ENCODE measurements at regions not wholly inside any gene's neighbourhood (a gene's known extent, or its start where the extent isn't known, plus 50 kb on each side); places are given as distances from the start of the nearest gene placed in this dataset.
"Not testable (repeated sequence)": the region's sequence is repeated elsewhere in the genome, so short reads cannot be mapped to it uniquely, and the experiment has no call there.

DNA sequence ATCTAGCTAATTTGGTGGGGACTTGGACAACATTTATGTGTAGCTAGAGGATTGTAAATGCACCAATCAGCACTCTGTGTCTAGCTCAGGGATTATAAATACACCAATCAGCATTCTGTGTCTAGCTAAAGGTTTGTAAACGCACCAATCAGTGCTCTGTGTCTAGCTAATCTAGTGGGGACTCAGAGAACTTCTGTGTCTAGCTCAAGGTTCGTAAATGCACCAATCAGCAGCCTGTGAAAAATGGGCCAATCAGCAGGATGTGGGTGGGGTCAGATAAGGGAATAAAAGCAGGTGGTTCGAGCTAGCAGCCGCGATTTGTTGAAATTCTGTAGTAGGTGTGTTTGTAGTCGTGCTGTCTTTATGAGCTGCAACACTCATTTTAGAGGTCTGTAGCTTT lies 154.8 kb upstream of the RREB1 start:
- H3K36me3 ChIP-seq (ENCODE audit: insufficient read depth); H3F3A ChIP-seq (replicated peaks; ENCODE audit: low read depth); H3K4me3 ChIP-seq; H3K27ac Mint-ChIP-seq; H3K9me2 ChIP-seq (ENCODE audit: insufficient read depth); H3K4me3 Mint-ChIP-seq; H3K4me2 ChIP-seq; H3K27me3 Mint-ChIP-seq (ENCODE audit: insufficient read depth, low read depth, poor library complexity); H3K27ac ChIP-seq (ENCODE audit: low read depth); H3K79me2 ChIP-seq (replicated peaks; ENCODE audit: insufficient read depth); H3K27me3 ChIP-seq (ENCODE audit: insufficient read depth); DNase-seq (ENCODE audit: low spot score); H3K4me1 Mint-ChIP-seq; H4K20me1 ChIP-seq (replicated peaks; ENCODE audit: insufficient read depth); H2AFZ ChIP-seq; ATAC-seq; H3K4me1 ChIP-seq (ENCODE audit: insufficient read depth): not testable (repeated sequence)
- H3K9me3 Mint-ChIP-seq: peaks cover 20% of the 10 kb centered on the region
- H3K36me3 Mint-ChIP-seq (ENCODE audit: low read depth): peaks cover 14% of the 10 kb centered on the region; the same call in 2 of the 3 replicates

- no peak overlapping the region for H3K4me3 ChIP-seq
- Mint-ChIP-seq H3K9me3 (peaks cover 5% of the 10 kb centered on the region; the same call in 2 of the 3 replicates), H3K27me3 (ENCODE audit: insufficient read depth, low read depth, poor library complexity) (peaks cover 4% of the 10 kb centered on the region), H3K27ac (no peak overlapping the region), H3K4me3 (no peak overlapping the region), H3K36me3 (ENCODE audit: low read depth) (no peaks in the 10 kb centered on the region), H3K4me1 (no peaks in the 10 kb centered on the region)
- H4K20me1 ChIP-seq (replicated peaks; ENCODE audit: insufficient read depth): no peaks in the 10 kb centered on the region
- no peaks in the 10 kb centered on the region for H3K36me3 ChIP-seq (ENCODE audit: insufficient read depth)
- H3K27me3 ChIP-seq (ENCODE audit: insufficient read depth): no peaks in the 10 kb centered on the region
- H2AFZ ChIP-seq: no peak overlapping the region
- H3K79me2 ChIP-seq (replicated peaks; ENCODE audit: insufficient read depth): no peaks in the 10 kb centered on the region
- H3K9me2 ChIP-seq (ENCODE audit: insufficient read depth): no peaks in the 10 kb centered on the region
- H3F3A ChIP-seq (replicated peaks; ENCODE audit: low read depth): no peaks in the 10 kb centered on the region
- TF ChIP-seq ZNF114 (CRISPR knock-in tag; IDR thresholded peaks at IDR 0.05): no peak
- H3K4me2 ChIP-seq: no peak overlapping the region
- H3K4me1 ChIP-seq (ENCODE audit: insufficient read depth): no peaks in the 10 kb centered on the region
- DNase-seq (ENCODE audit: low spot score): no peak
- ATAC-seq: no peak
- H3K27ac ChIP-seq (ENCODE audit: low read depth): no peak overlapping the region
Observed at GRCh38 chr6:6960571-6961251, 147.1 kb upstream of the RREB1 start.

- H3K9me2 ChIP-seq (ENCODE audit: insufficient read depth): no peaks in the 10 kb centered on the region
- no peak overlapping the region for H3K4me3 Mint-ChIP-seq
- no peaks in the 10 kb centered on the region for H4K20me1 ChIP-seq (replicated peaks; ENCODE audit: insufficient read depth)
- no peak overlapping the region for H2AFZ ChIP-seq
- no peak overlapping the region for H3K27ac ChIP-seq (ENCODE audit: low read depth)
- no peak overlapping the region for H3K4me3 ChIP-seq
- H3K4me2 ChIP-seq: no peak overlapping the region
- H3K4me1 ChIP-seq (ENCODE audit: insufficient read depth): no peaks in the 10 kb centered on the region
- H3F3A ChIP-seq (replicated peaks; ENCODE audit: low read depth): no peaks in the 10 kb centered on the region
- no peak for ATAC-seq
- no peaks in the 10 kb centered on the region for H3K4me1 Mint-ChIP-seq
- no peak for DNase-seq (ENCODE audit: low spot score)
- H3K27me3 ChIP-seq (ENCODE audit: insufficient read depth): no peaks in the 10 kb centered on the region
- no peaks in the 10 kb centered on the region for H3K36me3 Mint-ChIP-seq (ENCODE audit: low read depth)
- no peaks in the 10 kb centered on the region for H3K36me3 ChIP-seq (ENCODE audit: insufficient read depth)
- peaks cover 2% of the 10 kb centered on the region for H3K27me3 Mint-ChIP-seq (ENCODE audit: insufficient read depth, low read depth, poor library complexity)
- no peak overlapping the region for H3K27ac Mint-ChIP-seq
- H3K9me3 Mint-ChIP-seq: peaks cover 5% of the 10 kb centered on the region; the same call in 2 of the 3 replicates
- H3K79me2 ChIP-seq (replicated peaks; ENCODE audit: insufficient read depth): no peaks in the 10 kb centered on the region
- TF ChIP-seq REST (IDR thresholded peaks at IDR 0.05; ENCODE audit: unreplicated experiment): no peak
- TF ChIP-seq CREB1 (CRISPR knock-in tag; IDR thresholded peaks at IDR 0.05; ENCODE audit: low read depth): no peak
- TF ChIP-seq EZH2phosphoT487 (IDR thresholded peaks at IDR 0.05; ENCODE audit: unreplicated experiment): no peak
- no peak for TF ChIP-seq POLR2AphosphoS5 (IDR thresholded peaks at IDR 0.05; ENCODE audit: low read depth)
- TF ChIP-seq NANOG (IDR thresholded peaks at IDR 0.05; ENCODE audit: borderline replicate concordance): no peak
- TF ChIP-seq STAT1 (IDR thresholded peaks at IDR 0.05; ENCODE audit: unreplicated experiment): no peak
- TF ChIP-seq, protein P1, sequence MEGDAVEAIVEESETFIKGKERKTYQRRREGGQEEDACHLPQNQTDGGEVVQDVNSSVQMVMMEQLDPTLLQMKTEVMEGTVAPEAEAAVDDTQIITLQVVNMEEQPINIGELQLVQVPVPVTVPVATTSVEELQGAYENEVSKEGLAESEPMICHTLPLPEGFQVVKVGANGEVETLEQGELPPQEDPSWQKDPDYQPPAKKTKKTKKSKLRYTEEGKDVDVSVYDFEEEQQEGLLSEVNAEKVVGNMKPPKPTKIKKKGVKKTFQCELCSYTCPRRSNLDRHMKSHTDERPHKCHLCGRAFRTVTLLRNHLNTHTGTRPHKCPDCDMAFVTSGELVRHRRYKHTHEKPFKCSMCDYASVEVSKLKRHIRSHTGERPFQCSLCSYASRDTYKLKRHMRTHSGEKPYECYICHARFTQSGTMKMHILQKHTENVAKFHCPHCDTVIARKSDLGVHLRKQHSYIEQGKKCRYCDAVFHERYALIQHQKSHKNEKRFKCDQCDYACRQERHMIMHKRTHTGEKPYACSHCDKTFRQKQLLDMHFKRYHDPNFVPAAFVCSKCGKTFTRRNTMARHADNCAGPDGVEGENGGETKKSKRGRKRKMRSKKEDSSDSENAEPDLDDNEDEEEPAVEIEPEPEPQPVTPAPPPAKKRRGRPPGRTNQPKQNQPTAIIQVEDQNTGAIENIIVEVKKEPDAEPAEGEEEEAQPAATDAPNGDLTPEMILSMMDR (conservative IDR thresholded peaks at IDR 0.05; ENCODE audit: low read depth in 2 of 2): no peak
Observed at GRCh38 chr6:6962086-6962485, 145.7 kb upstream of the RREB1 start.
